ENCODE measurements at regions not wholly inside any gene's neighbourhood (a gene's known extent, or its start where the extent isn't known, plus 50 kb on each side); places are given as distances from the start of the nearest gene placed in this dataset.

GRCh38 chr1:190046231-190046630, 431.4 kb downstream of the BRINP3 start:
- no peak for TF ChIP-seq CTCF (IDR thresholded peaks at IDR 0.05; ENCODE audit: borderline replicate concordance, extremely low read depth, insufficient read depth)

More at GRCh38 chr1:190046231-190046630, 431.4 kb downstream of the BRINP3 start:
- no peaks in the 10 kb centered on the region for H3K36me3 ChIP-seq (ENCODE audit: control insufficient read depth in 2 of 3, insufficient read depth in 3 of 3, low read length in 3 of 3)
- H3K9me3 ChIP-seq (ENCODE audit: control insufficient read depth in 2 of 3, insufficient read depth in 1 of 3, low read length in 3 of 3) = no peaks in the 10 kb centered on the region
- H3K9ac ChIP-seq (ENCODE audit: low read length in 3 of 3) = no peak overlapping the region
- no peak overlapping the region for H3K4me3 ChIP-seq (ENCODE audit: low read length in 3 of 3)
- DNase-seq = peak in 1 of 5 donors; percentile 1
- no peak for FAIRE-seq
- no peaks in the 10 kb centered on the region for H3K4me1 ChIP-seq (ENCODE audit: control insufficient read depth in 2 of 3, insufficient read depth in 2 of 3, low read depth in 1 of 3, low read length in 3 of 3)
- H3K27me3 ChIP-seq (ENCODE audit: control insufficient read depth, insufficient read depth, low read length) = no peaks in the 10 kb centered on the region
- intact Hi-C loops (cut with DNase I) = no loop called here
- no peak overlapping the region for H3K27ac ChIP-seq (ENCODE audit: low read depth in 2 of 2, low read length in 2 of 2)
